GM21786 (cell line): ENCODE measurements at regions not wholly inside any gene's neighbourhood (a gene's known extent, or its start where the extent isn't known, plus 50 kb on each side); places are given as distances from the start of the nearest gene placed in this dataset.
"Not testable (repeated sequence)": the region's sequence is repeated elsewhere in the genome, so short reads cannot be mapped to it uniquely, and the experiment has no call there.

Experiments
- ATAC-seq: cut with Tn5 transposase; IDR thresholded peaks from one replicate; pipeline ENCODE4 v1.9.1; 2021; ENCODE audit not compliant: unreplicated experiment

- ATAC-seq, result no peak
Measured at GRCh38 chr21:27388825-27389224, 421.9 kb upstream of the ADAMTS5 start.

DNA sequence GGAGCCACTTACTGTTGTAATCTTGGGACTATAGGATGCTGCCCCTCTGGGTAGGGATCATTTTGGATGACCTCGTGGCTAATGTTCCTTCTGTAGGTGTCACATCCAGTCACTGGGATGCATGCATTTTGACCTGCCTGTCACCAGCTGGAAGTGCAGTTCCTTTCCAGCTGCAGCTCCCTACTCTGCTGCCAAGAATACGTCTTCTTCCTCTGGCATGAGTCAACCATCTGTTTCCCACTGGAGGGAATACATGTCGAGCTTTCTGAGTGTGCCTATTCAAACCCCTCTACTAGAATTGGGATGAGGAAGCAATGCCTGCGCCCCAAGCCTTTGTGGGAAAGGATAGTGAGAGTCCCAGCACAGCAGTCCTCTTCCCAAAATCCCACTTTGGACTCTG, 415.5 kb upstream of the ADAMTS5 start:
- no peak for ATAC-seq

DNA sequence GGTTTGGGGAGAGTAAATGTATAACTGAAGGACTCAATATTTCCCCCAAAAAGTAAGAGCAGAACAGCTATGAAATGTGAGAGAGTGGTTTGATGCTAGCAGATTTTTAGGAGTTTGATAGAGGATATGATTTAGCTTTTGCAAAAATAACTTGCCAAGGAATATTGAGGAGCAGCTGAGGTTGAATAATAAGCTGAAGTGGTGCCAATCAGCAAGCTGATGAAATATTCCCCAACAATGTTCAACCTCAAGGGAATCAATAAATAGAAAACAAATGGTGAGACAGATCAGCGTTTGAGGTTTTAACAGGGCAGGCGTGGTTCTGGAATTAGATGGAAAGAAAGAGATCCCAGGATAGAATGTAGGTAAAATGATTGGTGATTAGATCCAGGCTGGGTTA, 413.4 kb upstream of the ADAMTS5 start:
- no peak for ATAC-seq

GRCh38 chr21:27379354-27379753, 412.5 kb upstream of the ADAMTS5 start:
- no peak for ATAC-seq

DNA sequence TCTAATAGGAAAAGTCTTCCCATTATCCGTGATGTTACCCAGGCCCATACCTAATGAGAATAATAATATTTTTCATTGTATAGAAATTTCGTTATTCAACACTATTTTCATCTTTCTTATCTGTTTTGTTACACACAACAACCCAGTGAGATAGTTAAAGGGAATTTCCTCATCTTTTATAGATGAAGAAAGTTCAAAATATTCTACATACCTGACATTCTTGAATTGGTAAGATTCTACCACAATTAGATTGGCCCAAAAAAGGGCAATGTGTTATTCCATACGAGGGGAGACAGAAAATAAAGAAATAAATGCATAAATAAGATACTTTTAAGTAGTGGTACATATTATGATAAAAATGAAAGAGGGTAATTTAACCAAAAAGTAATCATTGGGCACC, 405.5 kb upstream of the ADAMTS5 start:
- no peak for ATAC-seq

- ATAC-seq, result no peak
Measured at GRCh38 chr21:27371975-27372331, 405.1 kb upstream of the ADAMTS5 start.

DNA sequence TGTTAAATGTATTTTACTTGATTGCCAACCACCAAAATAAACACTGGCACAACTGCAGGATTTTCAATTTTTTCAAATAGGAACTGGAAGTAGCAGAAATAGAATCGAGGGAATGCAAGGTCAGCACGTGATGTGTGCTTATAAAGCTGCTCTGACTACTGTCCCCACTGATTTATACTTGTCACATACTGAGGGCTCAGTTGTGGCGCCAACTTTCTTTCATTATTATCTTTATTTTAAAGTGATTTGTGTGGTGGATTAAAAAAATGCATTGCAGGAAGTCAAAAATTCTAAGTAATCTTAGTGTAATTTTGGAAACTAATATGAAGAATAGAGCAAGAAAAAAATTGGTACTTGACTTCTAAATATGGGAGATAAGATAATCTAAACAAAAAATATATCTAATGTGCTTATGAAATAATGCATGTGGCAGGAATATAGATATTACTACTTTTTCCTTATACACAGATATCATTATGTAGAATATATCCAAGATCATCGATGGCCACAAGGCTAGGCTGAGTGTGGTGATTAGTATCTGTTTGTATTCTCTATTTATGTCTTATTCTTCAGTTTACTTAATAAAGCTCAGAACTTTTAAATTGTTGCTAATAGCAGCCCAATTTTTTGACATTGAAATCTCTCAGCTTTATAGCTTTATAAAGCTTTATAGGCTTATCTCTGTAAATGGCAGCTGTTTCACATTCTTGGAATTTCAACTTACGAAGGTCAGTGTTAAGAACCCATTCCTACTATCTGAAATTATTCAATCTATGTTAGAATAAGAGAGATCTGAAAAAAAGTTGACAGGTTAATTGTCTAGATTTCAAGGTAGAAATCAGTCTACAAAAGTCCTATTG, 404.5 kb upstream of the ADAMTS5 start:
- no peak for ATAC-seq

DNA sequence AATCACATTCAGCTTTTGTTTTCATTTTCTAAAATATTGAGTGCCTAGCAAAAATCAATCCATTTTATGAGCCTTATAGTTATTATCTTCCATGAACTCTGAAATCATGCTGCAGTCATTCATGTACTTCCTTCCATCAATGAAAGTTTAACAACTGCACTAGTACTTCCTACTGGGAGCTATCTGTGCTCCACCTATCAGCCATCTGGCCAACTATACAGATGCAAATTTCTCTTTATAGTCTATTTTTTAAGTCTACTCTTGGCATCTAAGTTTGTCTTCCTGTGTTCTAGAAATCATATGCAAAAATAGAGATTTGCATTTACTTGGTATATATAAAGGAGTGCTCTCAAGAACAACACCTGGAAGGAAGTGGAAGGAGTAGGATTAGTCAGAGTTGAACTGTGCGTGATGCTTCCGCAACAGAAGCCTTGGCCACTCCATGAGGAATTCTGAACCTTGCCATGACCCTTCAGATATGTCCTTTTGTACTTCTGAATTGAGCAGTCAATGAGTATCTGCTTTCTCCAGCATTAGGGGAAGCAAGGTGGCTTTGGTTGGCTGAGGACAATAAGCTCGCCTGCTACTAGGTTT, 403.2 kb upstream of the ADAMTS5 start:
- ATAC-seq, result no peak

DNA sequence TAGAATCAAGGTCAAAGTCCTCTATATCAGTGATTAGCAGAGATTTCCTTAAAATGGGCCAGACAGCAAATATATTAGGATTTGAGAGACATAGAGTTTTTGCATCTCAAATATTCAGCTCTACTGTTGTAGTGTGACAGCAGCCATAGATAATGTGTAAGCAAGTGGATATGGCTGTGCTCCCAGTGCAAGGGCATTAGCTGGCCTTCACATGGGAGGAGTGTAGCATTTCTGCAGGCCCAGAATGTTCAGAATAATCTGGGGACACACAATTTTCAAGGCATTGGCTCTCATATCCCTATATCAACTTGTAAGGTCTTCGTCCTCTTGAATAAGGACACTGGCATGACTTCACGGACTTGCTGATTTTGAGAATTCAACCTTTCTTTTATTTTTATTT, 402.3 kb upstream of the ADAMTS5 start:
- no peak for ATAC-seq

DNA sequence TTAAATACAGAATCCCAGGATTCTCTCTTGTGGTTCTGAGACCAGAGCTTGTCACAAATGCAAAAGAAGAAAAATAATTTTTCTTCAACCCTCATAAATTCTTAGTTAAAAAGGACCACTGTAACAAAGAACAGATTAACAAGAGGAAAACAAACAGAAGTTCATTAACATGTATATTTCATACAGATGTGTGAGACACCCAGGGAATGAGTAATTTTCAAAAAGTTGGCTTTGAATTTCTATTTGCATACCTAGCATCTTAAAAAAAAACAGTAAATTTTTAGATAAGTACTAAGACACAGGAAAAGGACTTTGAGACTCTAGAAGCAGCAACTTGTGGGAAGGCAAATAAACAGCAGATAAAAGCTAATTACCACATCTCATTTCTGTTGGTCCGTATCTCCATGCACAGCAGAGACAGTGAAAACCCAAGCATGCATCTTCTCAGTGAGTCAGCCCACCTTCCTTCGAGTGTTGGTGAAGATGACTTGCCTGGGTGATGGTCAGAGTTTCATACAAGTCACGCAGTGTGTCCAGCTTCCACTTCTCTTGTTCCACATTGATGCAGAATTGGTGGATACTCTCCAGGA, 399.9 kb upstream of the ADAMTS5 start:
- ATAC-seq, result no peak

- no peak for ATAC-seq
Measured at GRCh38 chr21:27366036-27366435, 399.1 kb upstream of the ADAMTS5 start.

GRCh38 chr21:27365394-27365793, 398.5 kb upstream of the ADAMTS5 start:
- ATAC-seq, result no peak

DNA sequence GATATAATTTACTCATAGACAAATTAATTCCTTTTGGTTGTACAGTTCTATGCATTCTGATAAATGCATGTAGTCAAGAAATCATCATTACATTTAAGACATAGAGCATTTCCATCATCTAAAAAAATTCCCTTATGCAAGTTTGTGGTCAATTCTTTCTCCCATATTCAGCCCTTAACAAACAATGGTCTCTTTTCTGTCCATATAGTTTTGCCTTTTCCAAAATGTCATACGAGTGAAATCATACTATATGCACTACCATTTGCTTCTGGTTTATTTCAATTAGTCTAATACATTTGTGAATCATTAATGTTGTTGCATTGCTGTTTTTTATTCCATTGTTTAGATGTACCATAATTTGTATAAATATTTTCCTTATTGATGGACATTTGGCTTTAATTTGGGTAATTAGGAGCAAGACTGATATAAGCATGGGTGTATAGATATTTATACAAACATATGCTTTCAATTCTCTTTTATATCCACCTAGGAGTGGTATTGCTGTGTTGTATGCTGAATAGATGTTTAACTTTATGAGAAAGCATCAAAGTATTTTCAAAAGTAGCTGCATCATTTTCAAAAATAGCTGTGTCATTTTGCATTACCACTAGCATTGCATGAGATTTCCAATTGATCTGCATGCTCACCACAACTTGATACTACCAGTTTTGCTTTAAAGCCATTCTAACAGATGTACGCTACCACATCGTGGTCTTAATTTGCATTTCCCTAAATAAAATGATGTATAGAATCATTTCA, 397.0 kb upstream of the ADAMTS5 start:
- ATAC-seq, result no peak

DNA sequence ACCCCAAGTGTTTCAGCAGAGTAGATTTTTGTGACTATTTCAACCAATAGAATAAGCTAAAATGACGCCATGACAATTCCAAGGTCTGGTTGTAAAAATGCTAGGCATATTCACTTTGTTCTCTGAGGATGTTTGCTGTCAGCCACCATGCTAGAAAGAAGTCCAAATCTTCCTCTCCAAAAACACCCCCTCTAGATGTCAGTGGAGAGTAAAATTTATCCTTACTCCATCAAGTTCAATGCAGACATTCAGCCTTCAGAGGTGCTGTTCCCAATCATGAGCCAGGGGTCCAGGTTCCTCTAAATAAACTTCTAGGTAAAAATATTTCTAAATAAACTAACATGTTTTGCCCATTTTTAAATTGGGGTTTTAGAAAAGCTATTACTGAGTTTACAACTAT, 395.4 kb upstream of the ADAMTS5 start:
- no peak for ATAC-seq

GRCh38 chr21:27359141-27359540, 392.3 kb upstream of the ADAMTS5 start:
- ATAC-seq, result no peak

- ATAC-seq, result no peak
Measured at GRCh38 chr21:27352885-27353284, 386.0 kb upstream of the ADAMTS5 start.

DNA sequence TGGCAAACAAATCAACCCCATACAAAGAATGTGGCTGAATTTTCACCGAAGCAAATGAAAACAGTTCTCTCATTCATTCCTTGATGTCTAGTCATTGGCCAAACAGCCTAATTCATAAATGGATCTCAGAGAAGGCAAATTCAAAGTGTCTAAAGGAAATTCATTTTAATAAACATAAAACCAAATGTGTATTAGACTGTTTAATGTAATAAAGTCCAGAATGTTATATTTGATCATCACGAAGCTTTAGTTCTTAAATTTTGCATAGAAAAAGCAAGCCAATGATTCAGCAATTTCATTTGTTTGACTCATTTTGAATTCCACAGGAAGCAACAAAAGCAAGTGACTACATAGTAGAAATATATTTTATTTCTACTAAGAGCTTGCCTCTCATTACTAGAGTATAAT, 379.2 kb upstream of the ADAMTS5 start:
- no peak for ATAC-seq

GRCh38 chr21:27339902-27340301, 373.0 kb upstream of the ADAMTS5 start:
- no peak for ATAC-seq

GRCh38 chr21:27338007-27338406, 371.1 kb upstream of the ADAMTS5 start:
- not testable (repeated sequence) for ATAC-seq

DNA sequence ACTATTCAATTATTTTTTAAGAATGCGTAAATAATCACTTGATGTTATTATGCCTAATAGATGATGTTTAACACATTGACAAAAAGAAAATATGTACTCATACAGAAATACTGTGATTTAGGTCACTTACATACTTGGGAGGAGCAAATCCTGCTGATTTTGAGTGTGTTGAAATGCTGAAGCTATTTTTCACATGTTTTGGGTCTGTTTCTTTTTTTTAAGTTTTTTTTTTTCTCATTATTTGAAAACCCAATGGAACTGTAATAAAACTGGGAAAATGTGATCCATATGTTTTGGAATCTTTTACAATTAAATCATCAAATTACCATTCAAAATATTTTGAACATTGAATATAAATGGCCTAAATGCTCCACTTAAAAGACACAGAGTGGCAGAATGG, 366.2 kb upstream of the ADAMTS5 start:
- no peak for ATAC-seq

- ATAC-seq, result no peak
Measured at GRCh38 chr21:27329255-27329851, 362.5 kb upstream of the ADAMTS5 start.
